NCI-H226 (cell line): ENCODE measurements at regions not wholly inside any gene's neighbourhood (a gene's known extent, or its start where the extent isn't known, plus 50 kb on each side); places are given as distances from the start of the nearest gene placed in this dataset.
"Not testable (repeated sequence)": the region's sequence is repeated elsewhere in the genome, so short reads cannot be mapped to it uniquely, and the experiment has no call there.

Experiments used
- DNase-seq: peaks from one replicate; pipeline ENCODE4 v3.0.0-alpha.2; 2015

- DNase-seq: no peak
These were observed 129.3 kb upstream of the SLIT2 start for GRCh38 chr4:20122198-20122988.

GRCh38 chr4:20119141-20119540 is 132.6 kb upstream of the SLIT2 start:
- no peak for DNase-seq

GRCh38 chr4:20109391-20109790 is 142.3 kb upstream of the SLIT2 start:
- no peak for DNase-seq

GRCh38 chr4:20106921-20107320 is 144.8 kb upstream of the SLIT2 start:
- DNase-seq: no peak

GRCh38 chr4:20101831-20102230 is 149.9 kb upstream of the SLIT2 start:
- no peak for DNase-seq

GRCh38 chr4:20096911-20097310 is 154.8 kb upstream of the SLIT2 start:
- DNase-seq: no peak

- DNase-seq: no peak
These were observed 155.7 kb upstream of the SLIT2 start for GRCh38 chr4:20095805-20096541.

GRCh38 chr4:20091781-20092180 is 159.9 kb upstream of the SLIT2 start:
- DNase-seq: no peak

- DNase-seq: no peak
These were observed 164.2 kb upstream of the SLIT2 start for GRCh38 chr4:20087522-20087911.

- no peak for DNase-seq
These were observed 164.7 kb upstream of the SLIT2 start for GRCh38 chr4:20086799-20087521.

- DNase-seq: no peak
These were observed 165.5 kb upstream of the SLIT2 start for GRCh38 chr4:20086067-20086798.

- DNase-seq: no peak
These were observed 166.1 kb upstream of the SLIT2 start for GRCh38 chr4:20085653-20086052.

GRCh38 chr4:20085156-20085555 is 166.5 kb upstream of the SLIT2 start:
- no peak for DNase-seq

GRCh38 chr4:20084488-20084887 is 167.2 kb upstream of the SLIT2 start:
- DNase-seq: no peak

- no peak for DNase-seq
These were observed 173.1 kb upstream of the SLIT2 start for GRCh38 chr4:20078644-20079043.

- no peak for DNase-seq
These were observed 176.3 kb upstream of the SLIT2 start for GRCh38 chr4:20075248-20075871.

GRCh38 chr4:20074450-20074849 is 177.3 kb upstream of the SLIT2 start:
- peak; percentile 20 for DNase-seq

- DNase-seq: no peak
These were observed 185.8 kb upstream of the SLIT2 start for GRCh38 chr4:20065952-20066351.

- DNase-seq: not testable (repeated sequence)
These were observed 188.8 kb upstream of the SLIT2 start for GRCh38 chr4:20062857-20063256.

- no peak for DNase-seq
These were observed 189.7 kb upstream of the SLIT2 start for GRCh38 chr4:20062054-20062453.

- DNase-seq: no peak
These were observed 200.9 kb upstream of the SLIT2 start for GRCh38 chr4:20050768-20051167.

GRCh38 chr4:20049889-20050288 is 201.8 kb upstream of the SLIT2 start:
- no peak for DNase-seq
